Keratinocyte (primary cell): ENCODE measurements at regions not wholly inside any gene's neighbourhood (a gene's known extent, or its start where the extent isn't known, plus 50 kb on each side); places are given as distances from the start of the nearest gene placed in this dataset.

Experiments
- CTCF ChIP-seq, 3 experiments: IDR thresholded peaks in 1 of 3; conservative IDR thresholded peaks in 1 of 3; optimal IDR thresholded peaks in 1 of 3; 2 replicates in 2 of 3; 3 replicates in 1 of 3; pipeline versions ENCODE3 to v1.5.1; 2011; ENCODE audit warnings: low read length in 3 of 3, mild to moderate bottlenecking in 3 of 3, moderate library complexity in 2 of 3, control low read depth in 1 of 3, inconsistent platforms in 1 of 3; ENCODE audit not compliant: insufficient read depth in 2 of 3; ENCODE audit errors: extremely low read depth in 1 of 3
- EZH2 ChIP-seq: IDR thresholded peaks from one replicate; pipeline ENCODE4 v1.6.1; 2012; ENCODE audit warnings: inconsistent platforms, mild to moderate bottlenecking, low read length, moderate library complexity

- TF ChIP-seq CTCF (optimal IDR thresholded peaks at IDR 0.05 in 1 of 3, IDR thresholded peaks at IDR 0.05 in 1 of 3, conservative IDR thresholded peaks at IDR 0.05 in 1 of 3; ENCODE audit: extremely low read depth in 1 of 3, insufficient read depth in 2 of 3, low read length in 3 of 3) (no peak), EZH2 (no peak)
Observed at GRCh38 chr6:113009682-113010081, 662.6 kb downstream of the RFPL4B start.
